Daoy (cell line): ENCODE measurements at regions not wholly inside any gene's neighbourhood (a gene's known extent, or its start where the extent isn't known, plus 50 kb on each side); places are given as distances from the start of the nearest gene placed in this dataset.
A peak's percentile ranks its signal among the peaks of the same experiment; 100 is the strongest.
"Not testable (repeated sequence)": the region's sequence is repeated elsewhere in the genome, so short reads cannot be mapped to it uniquely, and the experiment has no call there.

Experiments used
- DNase-seq: peaks from one replicate; pipeline ENCODE4 v3.0.0-alpha.2; 2015; ENCODE audit warnings: low read depth

GRCh38 chr12:4822572-4822971 is 87.1 kb upstream of the KCNA1 start:
- no peak for DNase-seq

- peak; percentile 82 for DNase-seq
Measured at GRCh38 chr12:4824380-4824779, 85.3 kb upstream of the KCNA1 start.

GRCh38 chr12:4825011-4825858 is 84.5 kb upstream of the KCNA1 start:
- peak; percentile 32 for DNase-seq

- DNase-seq: no peak
Measured at GRCh38 chr12:4826909-4827308, 82.8 kb upstream of the KCNA1 start.

- no peak for DNase-seq
Measured at GRCh38 chr12:4828176-4828575, 81.5 kb upstream of the KCNA1 start.

- no peak for DNase-seq
Measured at GRCh38 chr12:4829161-4829792, 80.4 kb upstream of the KCNA1 start.

- DNase-seq: peak; percentile 44
Measured at GRCh38 chr12:4829793-4830162, 79.9 kb upstream of the KCNA1 start.

- DNase-seq: peak; percentile 32
Measured at GRCh38 chr12:4830556-4831210, 79.0 kb upstream of the KCNA1 start.

GRCh38 chr12:4833053-4833452 is 76.7 kb upstream of the KCNA1 start:
- no peak for DNase-seq

- no peak for DNase-seq
Measured at GRCh38 chr12:4833524-4833923, 76.2 kb upstream of the KCNA1 start.

GRCh38 chr12:4842401-4842800 is 67.3 kb upstream of the KCNA1 start:
- DNase-seq: not testable (repeated sequence)

GRCh38 chr12:4843907-4844306 is 65.8 kb upstream of the KCNA1 start:
- DNase-seq: no peak

GRCh38 chr12:4847713-4848112 is 62.0 kb upstream of the KCNA1 start:
- no peak for DNase-seq

- peak; percentile 53 for DNase-seq
Measured at GRCh38 chr12:4849115-4849541, 60.6 kb upstream of the KCNA1 start.

- no peak for DNase-seq
Measured at GRCh38 chr12:4849795-4850345, 59.8 kb upstream of the KCNA1 start.

- no peak for DNase-seq
Measured at GRCh38 chr12:4850857-4851380, 58.8 kb upstream of the KCNA1 start.

- no peak for DNase-seq
Measured at GRCh38 chr12:4852308-4852707, 57.4 kb upstream of the KCNA1 start.

GRCh38 chr12:4852911-4853310 is 56.8 kb upstream of the KCNA1 start:
- no peak for DNase-seq

GRCh38 chr12:4855121-4855924 is 54.4 kb upstream of the KCNA1 start:
- DNase-seq: peak; percentile 82

- DNase-seq: no peak
Measured at GRCh38 chr12:4856596-4856995, 53.1 kb upstream of the KCNA1 start.
